Skin of body (tissue), 1 donor: ENCODE measurements at regions not wholly inside any gene's neighbourhood (a gene's known extent, or its start where the extent isn't known, plus 50 kb on each side); places are given as distances from the start of the nearest gene placed in this dataset.
"Not testable (repeated sequence)": the region's sequence is repeated elsewhere in the genome, so short reads cannot be mapped to it uniquely, and the experiment has no call there.

Source experiments
- DNase-seq: peaks from one replicate; lab custom pipeline; 2025; lab: John Stamatoyannopoulos, UW

- no peak for DNase-seq
Measured at GRCh38 chr4:159639671-159640323, 536.9 kb downstream of the RAPGEF2 start.

- DNase-seq = no peak
Measured at GRCh38 chr4:159649237-159649636, 546.4 kb downstream of the RAPGEF2 start.

- no peak for DNase-seq
Measured at GRCh38 chr4:159652871-159653270, 550.0 kb downstream of the RAPGEF2 start.

GRCh38 chr4:159655547-159655946 lies 552.7 kb downstream of the RAPGEF2 start:
- no peak for DNase-seq

- DNase-seq = no peak
Measured at GRCh38 chr4:159669094-159669493, 566.2 kb downstream of the RAPGEF2 start.

- no peak for DNase-seq
Measured at GRCh38 chr4:159673221-159673620, 570.3 kb downstream of the RAPGEF2 start.

- DNase-seq = no peak
Measured at GRCh38 chr4:159674241-159674640, 571.4 kb downstream of the RAPGEF2 start.

GRCh38 chr4:159677521-159677920 lies 574.6 kb downstream of the RAPGEF2 start:
- DNase-seq = no peak

- no peak for DNase-seq
Measured at GRCh38 chr4:159682996-159683395, 580.1 kb downstream of the RAPGEF2 start.

- no peak for DNase-seq
Measured at GRCh38 chr4:159684061-159684460, 581.2 kb downstream of the RAPGEF2 start.

GRCh38 chr4:159685340-159686092 lies 582.6 kb downstream of the RAPGEF2 start:
- peak; percentile 25 for DNase-seq

GRCh38 chr4:159689526-159689925 lies 586.6 kb downstream of the RAPGEF2 start:
- no peak for DNase-seq

GRCh38 chr4:159697322-159698283 lies 594.7 kb downstream of the RAPGEF2 start:
- DNase-seq = no peak

GRCh38 chr4:159698336-159698735 lies 595.5 kb downstream of the RAPGEF2 start:
- DNase-seq = no peak

GRCh38 chr4:159702200-159702599 lies 599.3 kb downstream of the RAPGEF2 start:
- DNase-seq = no peak

GRCh38 chr4:159705334-159705733 lies 602.5 kb downstream of the RAPGEF2 start:
- DNase-seq = no peak

GRCh38 chr4:159706704-159707103 lies 603.8 kb downstream of the RAPGEF2 start:
- no peak for DNase-seq

- DNase-seq = not testable (repeated sequence)
Measured at GRCh38 chr4:159715180-159715579, 612.3 kb downstream of the RAPGEF2 start.

- DNase-seq = no peak
Measured at GRCh38 chr4:159719531-159719930, 616.7 kb downstream of the RAPGEF2 start.

- no peak for DNase-seq
Measured at GRCh38 chr4:159722052-159722451, 619.2 kb downstream of the RAPGEF2 start.

- no peak for DNase-seq
Measured at GRCh38 chr4:159722918-159723317, 620.0 kb downstream of the RAPGEF2 start.
